ENCODE measurements at regions not wholly inside any gene's neighbourhood (a gene's known extent, or its start where the extent isn't known, plus 50 kb on each side); places are given as distances from the start of the nearest gene placed in this dataset.

GRCh38 chr18:8982416-8983183, 119.9 kb upstream of the NDUFV2 start:
- TF ChIP-seq, protein P1, sequence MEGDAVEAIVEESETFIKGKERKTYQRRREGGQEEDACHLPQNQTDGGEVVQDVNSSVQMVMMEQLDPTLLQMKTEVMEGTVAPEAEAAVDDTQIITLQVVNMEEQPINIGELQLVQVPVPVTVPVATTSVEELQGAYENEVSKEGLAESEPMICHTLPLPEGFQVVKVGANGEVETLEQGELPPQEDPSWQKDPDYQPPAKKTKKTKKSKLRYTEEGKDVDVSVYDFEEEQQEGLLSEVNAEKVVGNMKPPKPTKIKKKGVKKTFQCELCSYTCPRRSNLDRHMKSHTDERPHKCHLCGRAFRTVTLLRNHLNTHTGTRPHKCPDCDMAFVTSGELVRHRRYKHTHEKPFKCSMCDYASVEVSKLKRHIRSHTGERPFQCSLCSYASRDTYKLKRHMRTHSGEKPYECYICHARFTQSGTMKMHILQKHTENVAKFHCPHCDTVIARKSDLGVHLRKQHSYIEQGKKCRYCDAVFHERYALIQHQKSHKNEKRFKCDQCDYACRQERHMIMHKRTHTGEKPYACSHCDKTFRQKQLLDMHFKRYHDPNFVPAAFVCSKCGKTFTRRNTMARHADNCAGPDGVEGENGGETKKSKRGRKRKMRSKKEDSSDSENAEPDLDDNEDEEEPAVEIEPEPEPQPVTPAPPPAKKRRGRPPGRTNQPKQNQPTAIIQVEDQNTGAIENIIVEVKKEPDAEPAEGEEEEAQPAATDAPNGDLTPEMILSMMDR (IDR thresholded peaks at IDR 0.05) = no peak
- no peak for TF ChIP-seq POLR2A (IDR thresholded peaks at IDR 0.05)

All from thyroid gland (tissue), 4 donors.